HepG2 (cell line): ENCODE measurements at regions not wholly inside any gene's neighbourhood (a gene's known extent, or its start where the extent isn't known, plus 50 kb on each side); places are given as distances from the start of the nearest gene placed in this dataset.

Source experiments
- ATAC-seq: fragments of 200-7000 bp; cut with Tn5 transposase; 3 replicates; pipeline ENCODE4 v1.9.1; 2020; ENCODE audit warnings: mild to moderate bottlenecking, moderate library complexity
- BruUV-seq: library from RNA; stranded (reverse); fragments of 400-500 nt; replicated peaks from 2 replicates; lab custom pipeline; 2021; lab: Mats Ljungman, UMichigan
- CTCF ChIA-PET: fragments of 300-600 bp; formaldehyde crosslinking; extraction: SDS; loops from one replicate; lab custom pipeline; 2021; ENCODE audit warnings: low total read pairs, inconsistent platforms, low intra/inter-chr PET ratio; lab: Yijun Ruan, JAX
- POLR2A ChIA-PET: fragments of 350-600 bp; sonication (Branson Sonifier 250); formaldehyde crosslinking; loops from one replicate; lab custom pipeline; 2020; ENCODE audit warnings: antibody characterized with exemption, inconsistent platforms; lab: Yijun Ruan, JAX
- DNase-seq: peaks from one replicate; pipeline ENCODE4 v3.0.0-alpha.2; 2015; ENCODE audit warnings: low spot score
- FAIRE-seq: peaks from 3 replicates; lab custom pipeline; 2011; peaks lifted over from hg19 to GRCh38; lab: Jason Lieb, UNC
- H2AFZ ChIP-seq: one replicate; pipeline ENCODE4 v1.6.1; 2011; ENCODE audit warnings: low read length, inconsistent platforms
- H3K27ac ChIP-seq: fragments of 300-600 bp; 3 replicates; pipeline ENCODE4 v1.8.0; 2011; ENCODE audit warnings: mixed run types, mild to moderate bottlenecking, mixed read lengths, low read length, inconsistent platforms; ENCODE audit not compliant: insufficient read depth; ENCODE audit errors: extremely low read length
- H3K27me3 ChIP-seq, 2 experiments: fragments of 200-600 bp in 1 of 2; 2 replicates in 1 of 2; 3 replicates in 1 of 2; pipeline versions ENCODE4 v1.6.0 to v1.8.0; 2011; ENCODE audit warnings: low read length in 2 of 2, mild to moderate bottlenecking in 2 of 2, moderate library complexity in 2 of 2, inconsistent platforms in 1 of 2; ENCODE audit not compliant: insufficient read depth in 2 of 2, control insufficient read depth in 1 of 2
- H3K36me3 ChIP-seq, 2 experiments: fragments of 200-600 bp in 1 of 2; replicated peaks in 1 of 2; 2 replicates in 1 of 2; 3 replicates in 1 of 2; pipeline versions ENCODE4 v1.5.1 to v1.8.0; 2011; ENCODE audit warnings: low read length in 2 of 2, inconsistent platforms in 1 of 2; ENCODE audit not compliant: insufficient read depth in 2 of 2, control insufficient read depth in 1 of 2
- H3K4me1 ChIP-seq: 2 replicates; pipeline ENCODE4 v1.5.1; 2012; ENCODE audit warnings: low read length, inconsistent platforms; ENCODE audit not compliant: insufficient read depth
- H3K4me2 ChIP-seq: 2 replicates; pipeline ENCODE4 v1.6.0; 2011; ENCODE audit warnings: low read depth, low read length, inconsistent platforms
- H3K4me3 ChIP-seq, 3 experiments: fragments of 200-600 bp in 1 of 3; sonication (generic), shearing (Covaris generic) in 1 of 3; replicated peaks in 1 of 3; 2 replicates each; pipeline ENCODE4 v1.5.1; 2011 to 2016; ENCODE audit warnings: low read length in 3 of 3, inconsistent platforms in 2 of 3, low read depth in 2 of 3, mild to moderate bottlenecking in 2 of 3, control low read depth in 1 of 3, mixed read lengths in 1 of 3; ENCODE audit not compliant: insufficient read depth in 1 of 3
- H3K79me2 ChIP-seq: one replicate; pipeline ENCODE4 v1.6.1; 2011; ENCODE audit warnings: low read length, inconsistent platforms; ENCODE audit not compliant: insufficient read depth
- H3K9ac ChIP-seq: 2 replicates; pipeline ENCODE4 v1.6.0; 2011; ENCODE audit warnings: mild to moderate bottlenecking, low read depth, low read length, inconsistent platforms; ENCODE audit not compliant: insufficient read depth
- H3K9me3 ChIP-seq: 2 replicates; pipeline ENCODE4 v1.5.1; 2012; ENCODE audit warnings: mild to moderate bottlenecking, low read length
- H4K20me1 ChIP-seq: 2 replicates; pipeline ENCODE4 v1.6.0; 2011; ENCODE audit warnings: inconsistent platforms, mild to moderate bottlenecking, low read length, moderate library complexity; ENCODE audit not compliant: insufficient read depth
- CHCHD3 ChIP-seq: sonication (generic); formaldehyde crosslinking; IDR thresholded peaks from 2 replicates; pipeline ENCODE4 v1.8.0; 2022; ENCODE audit warnings: mild to moderate bottlenecking, missing genetic modification reagents, moderate library complexity
- GFI1 ChIP-seq: sonication (generic); formaldehyde crosslinking; IDR thresholded peaks from 2 replicates; pipeline ENCODE4 v1.5.0; 2020; ENCODE audit warnings: missing genetic modification reagents, mild to moderate bottlenecking, borderline replicate concordance
- MLLT10 ChIP-seq: sonication (generic); formaldehyde crosslinking; IDR thresholded peaks from 2 replicates; pipeline ENCODE4 v1.4.0; 2020; ENCODE audit warnings: missing genetic modification reagents
- SNAI1 ChIP-seq: sonication (generic); formaldehyde crosslinking; IDR thresholded peaks from 2 replicates; pipeline ENCODE4 v1.5.0; 2020; ENCODE audit warnings: mild to moderate bottlenecking, missing genetic modification reagents, borderline replicate concordance
- TMF1 ChIP-seq: sonication (generic); formaldehyde crosslinking; IDR thresholded peaks from 2 replicates; pipeline ENCODE4 v1.8.1; 2022; ENCODE audit warnings: low read depth, missing genetic modification reagents
- WGBS: methylation state at CpG from one replicate; pipeline ENCODE4 v1.1.6; 2017; ENCODE audit warnings: low lambda C conversion rate; 5-methylcytosine and 5-hydroxymethylcytosine counted together
- in situ Hi-C: cut with HindIII; loops from 2 replicates; pipeline ENCODE4 v1.10.0; 2017; ENCODE audit warnings: low pct_unique_long_range_greater_than_20kb; ENCODE audit not compliant: extremely low pct_ligation_motif_present
- intact Hi-C: fragments of 100-400 bp; cut with micrococcal nuclease; formaldehyde crosslinking; loops from one replicate; pipeline ENCODE4 v1.10.0; 2022; ENCODE audit not compliant: unreplicated experiment
- TF ChIP-seq, protein P1 (sequence below): sonication (generic); formaldehyde crosslinking; IDR thresholded peaks from 2 replicates; pipeline ENCODE4 v1.9.0; 2022; ENCODE audit warnings: low read depth, missing genetic modification reagents
- TF ChIP-seq, protein P2 (sequence below): sonication (generic); formaldehyde crosslinking; IDR thresholded peaks from 2 replicates; pipeline ENCODE4 v1.4.0; 2020; ENCODE audit warnings: missing genetic modification reagents

DNA sequence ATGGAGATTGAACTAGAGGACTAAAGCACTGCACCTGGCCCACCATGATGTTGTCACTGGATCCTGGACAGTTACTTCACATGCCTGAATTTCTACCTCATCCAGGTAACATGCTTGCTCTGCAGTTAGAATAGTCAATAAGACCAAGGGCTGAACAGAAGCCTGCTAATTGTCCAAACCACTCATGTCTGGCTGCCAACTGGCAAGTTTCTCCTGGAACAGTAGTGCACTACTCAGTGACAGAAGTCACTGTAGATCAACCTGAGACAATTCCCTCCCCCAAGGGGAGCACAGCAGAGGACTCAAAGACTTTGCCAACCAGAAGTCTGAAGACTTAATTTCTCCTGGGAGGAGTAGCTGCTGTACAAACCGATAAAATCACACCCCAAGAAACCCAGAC lies 454.6 kb upstream of the MARCKS start:
- Histone ChIP-seq H3K9me3 (no peaks in the 10 kb centered on the region), H3K4me1 (no peaks in the 10 kb centered on the region), H3K27ac (no peak overlapping the region), H3K9ac (no peak overlapping the region), H3K36me3 (no peaks in the 10 kb centered on the region), H3K4me2 (no peak overlapping the region), H3K79me2 (no peaks in the 10 kb centered on the region), H3K4me3 (no peak overlapping the region), H4K20me1 (no peaks in the 10 kb centered on the region), H2AFZ (no peak overlapping the region), H3K27me3 (no peaks in the 10 kb centered on the region; a peak in 1 of 5 replicates)
- TF ChIP-seq, protein P1, sequence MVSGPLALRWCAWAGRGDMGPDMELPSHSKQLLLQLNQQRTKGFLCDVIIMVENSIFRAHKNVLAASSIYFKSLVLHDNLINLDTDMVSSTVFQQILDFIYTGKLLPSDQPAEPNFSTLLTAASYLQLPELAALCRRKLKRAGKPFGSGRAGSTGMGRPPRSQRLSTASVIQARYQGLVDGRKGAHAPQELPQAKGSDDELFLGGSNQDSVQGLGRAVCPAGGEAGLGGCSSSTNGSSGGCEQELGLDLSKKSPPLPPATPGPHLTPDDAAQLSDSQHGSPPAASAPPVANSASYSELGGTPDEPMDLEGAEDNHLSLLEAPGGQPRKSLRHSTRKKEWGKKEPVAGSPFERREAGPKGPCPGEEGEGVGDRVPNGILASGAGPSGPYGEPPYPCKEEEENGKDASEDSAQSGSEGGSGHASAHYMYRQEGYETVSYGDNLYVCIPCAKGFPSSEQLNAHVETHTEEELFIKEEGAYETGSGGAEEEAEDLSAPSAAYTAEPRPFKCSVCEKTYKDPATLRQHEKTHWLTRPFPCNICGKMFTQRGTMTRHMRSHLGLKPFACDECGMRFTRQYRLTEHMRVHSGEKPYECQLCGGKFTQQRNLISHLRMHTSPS: no peak
- TF ChIP-seq TMF1 (CRISPR knock-in tag) (no peak), SNAI1 (CRISPR knock-in tag) (no peak), GFI1 (no peak), CHCHD3 (CRISPR knock-in tag) (no peak), MLLT10 (no peak)
- 81% methylated on average over 1 of the region's 1 CpG for WGBS
- CTCF ChIA-PET: no interaction called here
- POLR2A ChIA-PET: no interaction called here
- intact Hi-C loops (no loop called here), in situ Hi-C loops (loop anchor here (25.0 kb wide), 1 partner anchor 615 kb away; no protein-coding TSS in a partner anchor)
- DNase-seq (no peak), ATAC-seq (no peak), FAIRE-seq (no peak)
- BruUV-seq: no TSS peak

DNA sequence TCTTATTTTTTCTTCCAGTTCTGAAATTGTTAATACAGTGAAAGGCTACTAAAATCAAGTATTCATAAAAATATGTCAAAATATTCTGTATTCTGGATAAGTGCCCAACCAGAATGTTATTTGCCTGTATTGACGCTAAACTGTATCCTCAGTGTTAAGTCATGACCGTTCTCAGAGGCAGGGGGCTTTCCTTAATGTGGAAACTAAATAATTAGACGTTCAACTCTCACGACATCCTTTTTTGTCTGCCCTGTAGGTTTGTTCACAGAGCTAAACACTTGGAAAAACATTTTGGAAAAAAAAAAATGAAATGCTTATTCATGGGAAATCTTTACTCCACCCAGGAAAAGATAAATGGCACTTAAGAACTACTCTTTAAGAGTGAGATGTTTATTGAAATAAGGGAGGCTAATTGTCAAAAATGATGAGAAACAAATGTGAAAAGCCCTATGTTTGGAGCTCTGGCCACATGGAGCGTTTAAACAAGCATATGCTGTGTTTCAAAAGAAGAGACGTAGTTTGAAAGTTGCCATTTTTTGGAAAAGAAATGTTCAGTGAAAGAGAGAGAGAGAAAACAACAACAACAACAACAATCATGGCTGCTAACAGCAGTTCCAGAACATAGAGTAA lies 453.1 kb upstream of the MARCKS start:
- CTCF ChIA-PET: no interaction called here
- intact Hi-C loops: no loop called here
- DNase-seq (no peak), FAIRE-seq (no peak), ATAC-seq (no peak)
- WGBS: 45% methylated on average over 6 of the region's 6 CpGs
- Histone ChIP-seq H3K9ac (no peak overlapping the region), H3K36me3 (no peaks in the 10 kb centered on the region), H3K4me2 (no peak overlapping the region), H3K27me3 (no peaks in the 10 kb centered on the region; a peak in 1 of 5 replicates), H3K79me2 (no peaks in the 10 kb centered on the region), H2AFZ (no peak overlapping the region), H3K9me3 (no peaks in the 10 kb centered on the region), H3K4me3 (no peak overlapping the region), H4K20me1 (no peaks in the 10 kb centered on the region), H3K4me1 (no peaks in the 10 kb centered on the region), H3K27ac (no peak overlapping the region)
- BruUV-seq: no TSS peak
- in situ Hi-C loops: loop anchor here (25.0 kb wide), 1 partner anchor 617 kb away; no protein-coding TSS in a partner anchor
- POLR2A ChIA-PET: no interaction called here
- TF ChIP-seq, protein P2, sequence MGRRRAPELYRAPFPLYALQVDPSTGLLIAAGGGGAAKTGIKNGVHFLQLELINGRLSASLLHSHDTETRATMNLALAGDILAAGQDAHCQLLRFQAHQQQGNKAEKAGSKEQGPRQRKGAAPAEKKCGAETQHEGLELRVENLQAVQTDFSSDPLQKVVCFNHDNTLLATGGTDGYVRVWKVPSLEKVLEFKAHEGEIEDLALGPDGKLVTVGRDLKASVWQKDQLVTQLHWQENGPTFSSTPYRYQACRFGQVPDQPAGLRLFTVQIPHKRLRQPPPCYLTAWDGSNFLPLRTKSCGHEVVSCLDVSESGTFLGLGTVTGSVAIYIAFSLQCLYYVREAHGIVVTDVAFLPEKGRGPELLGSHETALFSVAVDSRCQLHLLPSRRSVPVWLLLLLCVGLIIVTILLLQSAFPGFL (CRISPR knock-in tag): no peak
